HG03565 (cell line): ENCODE measurements at regions not wholly inside any gene's neighbourhood (a gene's known extent, or its start where the extent isn't known, plus 50 kb on each side); places are given as distances from the start of the nearest gene placed in this dataset.

Experiments
- ATAC-seq: cut with Tn5 transposase; IDR thresholded peaks from one replicate; pipeline ENCODE4 v1.9.1; 2021; ENCODE audit warnings: mild to moderate bottlenecking, moderate library complexity; ENCODE audit not compliant: unreplicated experiment

DNA sequence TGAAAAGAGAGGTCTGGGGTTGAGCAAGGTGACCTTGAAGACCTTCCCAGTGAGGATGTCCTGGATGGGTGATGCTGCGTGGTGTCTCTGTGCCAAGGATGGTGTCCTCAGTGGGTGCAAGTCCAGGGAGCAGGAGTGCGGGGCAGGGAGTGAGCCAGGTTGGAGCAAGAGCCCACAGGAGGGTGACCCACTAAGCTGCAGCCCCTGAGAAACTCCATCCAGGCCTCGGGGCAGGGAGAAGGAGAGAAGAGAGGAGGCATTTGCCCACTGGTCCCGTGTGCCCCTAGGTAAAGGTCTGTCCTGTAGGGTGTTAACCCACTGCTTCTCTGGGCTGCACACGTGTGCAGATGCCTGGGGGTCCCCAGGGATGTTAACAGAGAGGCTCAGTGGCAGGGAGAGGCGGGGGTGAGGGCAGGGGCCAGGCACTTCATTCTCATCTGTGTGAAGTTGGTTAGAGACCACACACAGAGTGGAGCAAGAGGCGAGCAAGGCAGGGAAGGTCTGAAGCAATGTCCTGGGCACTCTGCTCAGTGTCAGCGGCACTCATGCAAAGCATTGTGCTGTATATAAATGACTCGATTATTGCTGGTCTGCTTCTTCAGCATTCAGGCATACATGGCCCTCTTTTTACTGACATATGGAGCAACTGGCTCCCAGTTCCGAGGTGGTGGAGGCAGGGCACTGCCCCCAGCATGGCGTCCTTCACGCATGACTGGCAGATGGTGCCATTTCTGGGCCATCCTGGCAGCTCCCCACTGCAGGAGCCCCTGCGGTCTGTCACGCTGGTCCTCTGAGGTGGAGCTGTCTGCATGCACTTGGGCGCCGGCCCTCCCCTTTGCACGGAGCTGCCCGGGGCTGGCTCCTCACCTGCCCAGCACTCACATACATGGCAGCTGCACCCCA lies 117.2 kb upstream of the HS6ST1 start:
- no peak for ATAC-seq

DNA sequence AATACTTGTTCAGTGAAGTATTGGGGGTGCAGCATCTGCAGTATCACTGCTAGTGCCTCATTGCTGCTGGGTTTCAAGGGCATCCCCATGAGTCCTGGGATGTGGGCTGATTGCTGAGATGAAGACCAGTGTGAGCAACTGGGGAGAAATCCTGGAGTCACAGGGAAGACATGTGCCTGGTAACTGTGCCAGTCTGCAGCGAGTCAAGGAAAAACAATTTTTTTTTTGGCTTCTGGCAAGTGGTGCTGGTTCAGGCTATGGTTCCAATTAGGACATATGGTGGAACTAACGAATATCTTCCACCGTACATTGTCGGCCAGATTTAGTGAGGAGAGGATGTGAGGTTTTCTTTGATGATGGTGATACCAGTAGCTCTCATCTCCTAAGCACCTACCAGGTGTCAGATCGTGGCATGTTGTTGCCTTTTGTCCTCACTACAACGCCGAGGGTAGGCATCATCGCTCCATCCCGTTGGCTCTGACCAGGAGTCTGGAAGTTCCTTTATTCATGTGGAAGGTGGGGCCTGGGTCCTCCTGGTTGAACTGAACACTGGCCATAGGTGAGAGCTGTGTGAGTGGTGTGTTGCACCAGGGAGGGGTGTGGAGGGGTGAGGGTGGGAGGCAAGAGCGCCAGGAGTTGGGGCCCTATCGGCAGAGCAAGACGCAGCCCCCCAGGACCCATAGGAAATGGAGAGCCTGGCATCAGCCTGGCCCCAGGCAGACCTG lies 118.0 kb upstream of the HS6ST1 start:
- no peak for ATAC-seq

- ATAC-seq: no peak
Measured at GRCh38 chr2:128437204-128437565, 118.5 kb upstream of the HS6ST1 start.

- ATAC-seq: no peak
Measured at GRCh38 chr2:128438091-128438490, 119.4 kb upstream of the HS6ST1 start.

DNA sequence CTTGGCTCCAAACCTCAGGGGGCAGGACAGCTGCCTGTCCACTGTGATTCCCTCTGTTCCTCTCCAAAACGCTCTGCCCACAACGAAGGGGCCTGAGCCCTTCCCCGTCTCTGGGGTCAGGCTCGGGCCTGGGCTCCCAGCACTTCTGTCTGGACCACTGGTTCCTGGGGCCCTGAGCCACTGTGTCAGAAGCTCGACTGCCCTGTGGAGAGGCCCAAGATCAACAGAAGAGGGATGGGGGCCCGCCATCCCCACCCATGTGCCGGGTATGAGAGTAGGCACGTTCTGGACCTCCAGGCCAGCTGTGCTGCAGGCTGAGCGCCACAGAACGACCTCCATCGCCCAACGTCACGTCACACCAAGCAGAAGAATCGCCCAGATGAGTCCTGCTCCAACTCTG lies 119.9 kb upstream of the HS6ST1 start:
- ATAC-seq: no peak

DNA sequence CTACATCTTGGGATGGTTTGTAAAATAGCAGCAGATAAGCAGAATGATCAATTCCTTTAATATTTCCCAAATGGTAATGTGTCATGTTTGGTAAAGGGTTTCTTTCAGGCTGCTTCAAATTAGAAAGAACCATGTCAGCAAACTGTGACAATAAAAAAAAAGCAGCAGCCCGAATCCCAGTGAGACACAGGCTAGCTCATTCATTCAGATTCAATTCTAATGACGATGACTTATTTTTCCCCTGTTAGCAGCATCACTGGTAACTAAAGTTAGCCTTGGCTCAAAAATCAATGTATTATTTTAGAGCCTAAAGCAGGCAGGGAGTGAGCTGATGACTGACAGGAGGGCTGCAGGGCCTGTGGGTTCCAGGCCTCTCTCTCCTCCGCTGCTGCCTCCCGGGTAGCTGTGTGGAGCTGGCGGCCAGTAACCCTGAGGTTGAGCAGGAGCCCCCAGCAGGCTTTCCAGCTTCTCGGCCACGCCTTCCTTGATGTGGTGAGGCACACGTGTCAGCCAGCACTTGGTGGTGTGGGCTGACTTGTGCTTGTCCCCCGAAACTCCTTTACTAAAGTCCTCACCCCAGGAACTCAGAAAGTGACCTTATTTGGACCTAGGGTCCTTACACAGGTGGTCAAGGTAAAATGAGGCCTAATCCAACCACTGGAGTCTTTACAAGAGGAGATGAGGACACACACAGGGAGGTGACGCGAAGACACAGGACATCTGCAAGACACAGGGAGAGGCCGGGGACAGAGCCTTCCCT lies 120.5 kb upstream of the HS6ST1 start:
- no peak for ATAC-seq

GRCh38 chr2:128439791-128440665 lies 121.4 kb upstream of the HS6ST1 start:
- ATAC-seq: no peak

DNA sequence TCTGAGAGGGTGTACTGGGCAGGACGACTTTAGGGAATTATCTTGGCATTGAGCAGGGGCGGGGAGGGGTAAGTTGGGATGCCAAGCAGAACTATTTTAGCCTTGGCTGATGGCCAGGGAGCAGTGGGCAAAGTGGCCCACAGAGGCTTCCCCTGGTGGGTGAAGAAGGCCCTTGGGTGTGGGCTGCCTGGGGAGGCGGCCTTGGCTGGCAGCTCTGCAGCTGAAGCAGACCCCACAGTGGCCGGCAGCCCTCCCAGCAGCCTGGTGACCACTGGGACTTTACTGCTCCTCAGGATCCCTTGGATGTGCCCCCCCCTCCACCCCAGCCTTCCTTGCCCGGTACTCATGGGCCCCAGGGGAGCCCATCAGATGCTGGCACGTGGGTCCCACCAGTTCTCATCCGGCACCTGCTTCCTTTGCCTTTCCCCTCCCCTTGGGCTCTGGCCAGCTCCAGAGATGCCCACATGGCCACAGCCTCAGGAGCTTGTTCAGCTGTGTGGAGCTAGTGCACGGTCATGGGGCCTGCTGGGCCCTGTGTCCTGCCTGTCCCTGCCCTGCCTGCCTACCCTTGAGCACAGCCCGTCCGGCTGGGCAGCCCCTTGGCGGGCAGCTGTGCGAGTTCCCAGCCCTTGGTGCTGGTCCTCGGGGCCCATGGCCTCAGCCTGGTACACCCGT lies 122.1 kb upstream of the HS6ST1 start:
- no peak for ATAC-seq

GRCh38 chr2:128441341-128442052 lies 122.8 kb upstream of the HS6ST1 start:
- ATAC-seq: no peak

DNA sequence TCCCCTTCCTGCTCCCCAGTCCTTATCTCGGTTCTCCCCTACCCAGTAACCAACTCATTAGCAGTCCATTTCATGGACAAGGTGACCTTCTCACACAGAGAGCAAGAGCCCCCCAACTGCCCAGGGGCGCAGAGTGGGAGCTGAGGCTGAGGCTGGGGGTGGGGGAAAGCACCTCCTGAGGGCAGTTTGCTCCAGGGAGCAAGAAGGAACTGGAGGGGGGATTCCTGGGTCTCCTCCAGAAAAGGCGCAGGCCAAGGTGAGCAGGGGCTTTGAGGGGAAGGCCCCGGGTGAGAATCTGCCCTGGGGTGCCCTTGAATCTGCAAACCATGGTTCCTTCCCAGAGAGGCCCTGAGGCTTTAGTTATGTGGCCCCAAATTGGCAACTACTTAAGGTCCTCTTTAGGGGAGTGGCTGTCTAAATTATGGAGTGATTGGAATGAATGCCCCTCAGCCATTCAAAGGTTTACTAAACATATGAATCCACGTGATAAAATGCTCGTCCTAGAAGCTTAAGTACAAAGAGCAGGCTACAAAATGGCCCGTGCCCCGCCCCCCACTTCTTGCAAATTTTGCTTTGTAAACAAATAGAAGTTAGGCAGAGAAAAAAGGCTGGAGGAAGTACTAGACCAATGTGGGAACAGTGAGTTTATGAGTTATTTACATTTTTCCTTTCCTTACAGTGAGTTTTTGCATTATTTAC lies 123.5 kb upstream of the HS6ST1 start:
- no peak for ATAC-seq

GRCh38 chr2:128442891-128443302 lies 124.2 kb upstream of the HS6ST1 start:
- no peak for ATAC-seq

GRCh38 chr2:128444121-128444771 lies 125.6 kb upstream of the HS6ST1 start:
- no peak for ATAC-seq

DNA sequence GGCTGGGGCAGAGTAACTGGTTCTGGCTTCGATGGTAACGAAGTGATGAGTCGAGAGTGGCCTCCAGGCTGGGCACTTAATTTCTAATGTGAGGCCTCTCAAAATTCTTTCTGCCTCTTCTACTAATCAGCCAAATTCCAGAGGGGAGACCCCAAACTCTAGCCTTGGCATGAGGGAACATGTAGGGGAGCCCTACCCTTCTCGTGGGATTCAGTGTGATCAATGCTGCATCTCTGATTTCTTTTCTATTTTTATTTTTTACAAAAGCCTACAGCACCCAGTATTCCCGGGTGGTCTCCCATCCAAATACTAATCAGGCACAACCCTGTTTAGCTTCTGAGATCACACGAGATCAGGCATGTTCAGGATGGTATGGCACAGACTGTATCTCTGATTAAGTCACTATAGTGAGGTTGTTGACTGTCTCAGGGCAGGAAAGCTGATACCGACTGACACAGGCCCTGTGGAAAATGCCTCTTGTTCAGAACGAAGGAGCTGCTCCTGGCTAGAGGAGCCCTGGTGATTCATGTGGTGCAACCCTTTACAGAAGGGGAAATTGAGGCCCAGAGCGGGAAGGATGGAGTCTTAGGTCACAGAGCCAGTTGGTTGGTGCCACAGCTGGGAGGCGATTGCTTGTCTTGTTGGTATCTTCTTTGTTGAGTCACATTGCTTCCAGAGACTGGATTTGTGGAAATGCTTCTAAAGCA lies 126.3 kb upstream of the HS6ST1 start:
- no peak for ATAC-seq

DNA sequence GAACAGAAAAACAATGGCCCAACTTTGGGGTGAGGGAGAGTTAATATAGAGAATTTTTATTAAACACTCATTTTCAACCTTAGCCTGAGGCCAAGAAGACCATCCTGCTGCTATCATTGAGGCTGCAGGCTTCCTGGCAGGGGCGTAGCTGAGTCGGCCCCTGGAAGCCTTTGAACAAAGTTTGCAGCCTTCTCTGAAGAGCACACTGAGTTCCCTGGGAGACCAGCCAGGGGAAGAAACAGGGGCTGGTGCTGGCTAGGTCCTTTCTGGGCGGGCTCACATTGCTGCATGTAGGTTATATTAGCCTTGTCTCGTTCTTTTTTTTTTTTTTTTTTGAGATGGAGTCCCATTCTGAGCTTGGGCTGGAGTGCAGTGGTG lies 126.8 kb upstream of the HS6ST1 start:
- no peak for ATAC-seq

- no peak for ATAC-seq
Measured at GRCh38 chr2:128446049-128446873, 127.6 kb upstream of the HS6ST1 start.

DNA sequence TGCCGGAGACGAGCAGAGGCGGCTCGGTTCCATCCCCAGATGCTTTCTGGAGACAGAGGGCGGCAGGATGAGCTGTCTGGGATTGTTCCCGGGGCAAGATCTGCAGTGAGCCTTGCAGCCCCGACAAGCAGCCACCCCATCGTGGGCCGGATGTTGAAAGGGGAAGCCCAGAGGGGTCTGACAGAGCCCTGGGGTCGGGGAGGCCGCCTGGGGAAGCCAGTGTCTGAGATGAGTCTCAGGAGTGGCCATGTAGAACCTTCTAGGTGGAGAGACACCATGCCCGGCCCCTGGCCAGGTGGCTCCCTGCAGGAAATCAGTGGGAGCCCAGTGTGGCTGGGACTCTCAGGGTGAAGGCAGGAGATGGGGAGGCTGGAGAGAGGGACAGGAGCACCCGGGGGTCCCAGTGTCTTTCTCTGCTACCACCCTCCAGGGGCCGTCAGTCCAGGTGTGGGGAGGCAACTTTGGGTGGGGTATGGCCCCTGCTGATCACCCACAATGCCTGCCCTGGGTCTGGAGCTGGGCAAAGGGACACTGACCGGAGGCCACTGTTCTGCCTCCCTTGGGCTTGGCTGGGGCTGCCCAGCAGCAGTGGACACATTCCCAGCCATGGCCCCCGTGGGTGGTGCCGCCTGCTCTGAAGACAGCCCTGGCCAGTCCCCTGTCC lies 128.3 kb upstream of the HS6ST1 start:
- ATAC-seq: no peak
